ENCODE measurements at regions not wholly inside any gene's neighbourhood (a gene's known extent, or its start where the extent isn't known, plus 50 kb on each side); places are given as distances from the start of the nearest gene placed in this dataset.
A peak's percentile ranks its signal among the peaks of the same experiment; 100 is the strongest.

DNA sequence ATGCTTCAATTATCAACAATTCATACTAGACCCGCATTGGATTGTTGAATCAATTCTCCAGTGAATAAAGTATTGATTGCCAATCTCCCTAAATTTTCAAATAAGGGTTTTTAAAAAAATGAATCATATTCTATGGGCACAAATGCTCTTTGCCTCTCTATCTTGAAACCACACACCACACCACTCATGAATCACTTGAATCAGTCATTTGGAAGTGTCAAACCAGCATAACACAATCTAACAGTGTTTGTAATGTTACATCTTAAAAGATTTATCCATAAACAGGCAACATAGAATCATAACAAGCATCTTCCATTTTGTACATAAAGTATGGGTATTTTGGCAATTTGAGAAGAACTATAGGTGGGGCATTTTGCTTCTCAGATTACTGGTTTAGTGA is 219.5 kb upstream of the MIR17HG start:
- DNase-seq (ENCODE audit: low read depth in 2 of 2): no peak

DNA sequence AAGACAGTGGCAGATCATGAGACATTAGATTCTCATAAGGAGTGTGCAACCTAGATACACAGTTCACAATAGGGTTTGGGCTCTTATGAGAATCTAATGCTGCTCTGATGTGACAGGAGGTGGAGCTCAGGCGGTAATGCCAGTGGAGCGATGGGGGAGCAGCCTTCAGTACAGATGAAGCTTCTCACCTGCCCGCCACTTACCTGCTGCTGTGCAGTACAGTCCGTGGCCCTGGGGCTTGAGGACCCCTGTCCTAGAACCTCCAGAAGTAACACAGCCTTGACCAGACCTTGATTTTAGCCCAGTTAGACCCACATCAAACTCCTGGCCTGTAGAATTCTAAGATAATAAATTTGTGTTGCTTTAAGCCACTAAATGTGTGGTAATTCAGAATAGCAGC is 215.1 kb upstream of the MIR17HG start:
- DNase-seq (ENCODE audit: low read depth in 2 of 2): no peak

DNA sequence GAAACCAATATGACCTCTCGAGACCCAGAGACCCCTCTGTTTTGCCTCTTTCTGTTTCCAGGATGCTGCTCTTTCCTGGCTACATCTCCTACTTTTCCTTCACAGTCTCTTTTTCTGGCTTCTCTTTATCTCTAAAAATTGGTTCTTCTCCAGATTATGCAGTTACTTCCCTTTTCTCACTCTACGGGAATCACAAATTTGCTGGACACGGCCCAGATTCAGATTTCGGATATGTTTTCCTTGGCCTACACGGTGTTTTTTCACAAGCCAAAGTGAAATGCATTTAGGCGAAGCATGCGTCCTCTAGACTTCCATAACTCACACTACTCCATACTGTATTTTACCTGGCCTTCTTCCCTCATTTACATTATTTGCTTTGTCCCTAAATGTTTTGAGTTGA is 214.7 kb upstream of the MIR17HG start:
- no peak for DNase-seq (ENCODE audit: low read depth in 2 of 2)

DNA sequence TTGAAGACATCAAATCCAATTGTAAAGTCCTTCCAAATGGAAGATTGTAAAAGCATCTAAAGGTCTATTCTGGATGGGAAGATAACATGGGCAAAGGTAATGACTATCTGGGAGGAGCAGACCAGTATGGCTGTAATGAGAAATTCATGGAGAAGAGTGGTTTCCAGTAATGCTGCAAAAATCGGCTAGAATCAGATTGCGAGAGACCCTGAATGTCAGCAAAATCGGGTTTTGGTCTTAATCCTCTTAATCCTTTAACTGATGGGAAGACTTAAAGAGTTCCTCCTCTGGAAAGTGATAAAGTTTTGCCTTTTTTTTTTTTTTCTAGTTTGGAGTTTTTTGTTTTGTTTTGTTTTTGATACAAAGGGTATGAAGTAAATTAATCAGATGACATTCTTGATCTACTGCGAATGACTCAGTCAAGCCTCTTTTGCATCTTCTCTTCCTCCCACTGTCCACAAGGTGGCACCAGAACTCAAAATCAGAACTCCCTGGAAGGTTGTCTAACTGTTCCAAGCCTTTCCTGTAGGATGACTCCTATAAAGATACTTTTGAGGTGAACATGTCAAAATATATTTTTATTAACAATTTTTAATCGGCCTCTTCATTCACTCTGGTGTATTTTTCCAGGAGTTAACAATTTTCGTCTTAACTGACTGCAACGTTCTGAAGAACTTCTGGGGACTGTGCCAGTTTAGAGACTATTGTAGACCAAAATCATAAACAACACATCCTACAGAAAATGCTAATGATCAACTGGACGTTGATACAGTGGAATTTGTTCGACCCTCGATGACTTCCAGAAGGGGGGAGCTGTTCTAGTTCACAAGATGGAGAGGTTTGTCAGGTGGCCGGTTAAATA is 213.3 kb upstream of the MIR17HG start:
- DNase-seq (ENCODE audit: low read depth in 2 of 2): peak in 1 of 2 donors; percentile 9

DNA sequence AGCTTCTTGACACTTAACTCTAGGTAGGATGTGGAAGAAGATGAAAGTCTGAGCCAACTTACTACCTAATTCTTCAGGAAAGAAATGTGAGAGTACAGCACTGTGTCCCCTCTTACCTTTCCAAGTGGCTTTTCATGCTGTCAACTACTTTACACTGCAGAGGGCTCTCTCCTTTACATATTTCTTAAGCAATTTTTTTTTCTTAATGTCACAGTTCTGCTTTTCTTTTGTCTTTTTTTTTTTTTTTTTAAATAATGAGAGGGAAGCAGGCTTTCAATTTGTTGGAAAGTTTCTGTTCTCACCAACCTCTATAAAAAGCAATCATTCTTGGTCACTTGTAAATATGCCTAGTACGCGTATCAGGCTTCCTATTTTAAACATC is 212.7 kb upstream of the MIR17HG start:
- no peak for DNase-seq (ENCODE audit: low read depth in 2 of 2)

DNA sequence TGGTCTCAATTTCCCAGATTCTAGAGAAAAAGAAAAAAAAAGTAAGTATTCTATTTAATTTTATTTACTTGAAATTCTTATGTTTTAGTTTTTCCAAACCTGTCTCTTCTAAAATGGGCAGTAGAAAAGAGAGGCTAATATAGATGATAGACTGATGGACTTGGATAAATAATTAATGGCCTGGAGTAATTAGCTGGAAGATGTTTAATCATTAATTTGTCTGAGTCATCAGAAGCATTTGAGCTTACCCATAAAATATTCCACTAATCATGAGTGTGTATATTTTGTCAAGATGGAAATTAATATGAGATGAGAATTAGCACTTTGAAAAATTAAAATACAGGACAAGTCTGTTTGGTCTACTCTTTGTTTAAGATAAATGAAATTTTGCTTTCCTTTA is 212.1 kb upstream of the MIR17HG start:
- DNase-seq (ENCODE audit: low read depth in 2 of 2): no peak

DNA sequence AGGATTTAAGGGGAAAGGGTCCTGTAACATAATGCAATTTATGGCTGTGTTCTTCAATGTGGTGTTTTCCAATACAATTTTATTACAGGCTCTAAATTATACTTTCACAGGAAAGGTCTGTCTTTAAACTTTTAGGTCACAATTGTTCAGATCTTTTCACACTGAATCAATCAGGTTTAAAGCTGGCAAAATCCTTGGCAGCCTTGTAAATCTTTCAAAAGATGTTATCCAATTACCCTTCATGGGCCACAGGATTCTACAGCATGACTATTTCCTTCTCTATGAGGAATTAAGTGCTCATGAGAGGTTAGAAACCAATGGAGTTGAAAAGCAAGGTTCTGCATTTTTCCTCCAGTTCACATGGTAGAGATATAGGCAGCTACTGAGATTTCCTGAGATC is 211.5 kb upstream of the MIR17HG start:
- no peak for DNase-seq (ENCODE audit: low read depth in 2 of 2)

DNA sequence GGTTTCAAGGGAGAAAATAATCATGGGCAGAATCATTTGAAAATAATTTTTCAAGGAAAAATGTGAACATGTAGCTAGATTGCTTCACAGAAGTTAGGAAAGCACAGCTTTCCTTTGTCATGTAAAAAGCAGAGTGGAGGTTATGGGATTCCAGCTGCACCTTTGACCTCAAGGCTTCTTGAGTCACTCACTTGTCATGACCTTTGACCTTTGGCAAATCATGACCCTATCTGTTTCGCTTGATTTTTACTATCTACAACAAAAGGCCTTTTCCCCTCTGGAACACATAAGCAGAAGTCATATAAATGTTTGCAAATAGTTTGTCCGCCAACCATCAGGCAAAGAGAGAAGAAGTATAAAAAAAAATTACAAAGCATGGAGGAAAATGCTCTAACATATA is 210.7 kb upstream of the MIR17HG start:
- DNase-seq (ENCODE audit: low read depth in 2 of 2): no peak

DNA sequence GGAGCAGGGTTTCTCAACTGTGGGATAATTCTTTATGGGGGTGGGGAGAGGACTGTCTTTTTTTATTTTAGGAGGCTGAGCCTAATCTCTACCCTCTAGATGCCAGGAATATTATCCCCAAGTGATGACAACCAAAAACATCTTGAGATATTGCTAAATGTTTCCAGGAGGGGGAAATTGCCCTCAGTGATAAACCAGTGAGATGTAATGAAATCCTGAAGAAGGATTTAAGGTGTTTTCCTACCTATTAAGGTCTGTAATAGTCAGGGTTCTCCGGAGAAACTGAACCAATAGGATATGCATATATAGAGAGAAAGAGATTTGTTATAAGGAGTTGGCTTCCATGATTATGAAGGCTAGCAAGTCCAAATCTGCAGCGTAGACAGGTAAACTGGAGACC is 208.3 kb upstream of the MIR17HG start:
- DNase-seq (ENCODE audit: low read depth in 2 of 2): no peak

DNA sequence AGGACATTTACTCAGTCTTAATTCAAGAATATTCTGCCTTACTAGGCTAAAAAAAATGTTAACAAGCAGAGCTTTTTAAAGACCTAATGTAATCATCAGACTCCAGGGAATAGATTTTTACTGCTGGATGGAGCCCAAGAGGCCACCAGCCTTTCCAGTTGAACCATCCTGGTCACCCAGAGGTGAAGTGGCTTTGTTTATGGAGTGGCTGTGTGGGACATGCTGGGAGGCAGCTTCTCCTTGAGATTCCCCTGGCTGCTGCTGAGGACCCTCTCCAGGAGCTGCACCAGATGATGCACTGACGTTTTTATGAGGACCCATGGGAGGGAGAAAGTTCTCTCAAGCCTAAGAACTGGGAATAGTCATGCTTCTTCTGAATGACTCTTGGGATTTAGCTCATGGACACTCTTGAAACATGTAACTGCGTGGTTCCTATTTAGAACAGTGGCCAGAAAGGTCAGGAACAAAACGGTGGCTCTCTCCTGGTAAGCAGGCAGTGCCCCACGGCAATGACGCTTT is 205.9 kb upstream of the MIR17HG start:
- DNase-seq (ENCODE audit: low read depth in 2 of 2): no peak

DNA sequence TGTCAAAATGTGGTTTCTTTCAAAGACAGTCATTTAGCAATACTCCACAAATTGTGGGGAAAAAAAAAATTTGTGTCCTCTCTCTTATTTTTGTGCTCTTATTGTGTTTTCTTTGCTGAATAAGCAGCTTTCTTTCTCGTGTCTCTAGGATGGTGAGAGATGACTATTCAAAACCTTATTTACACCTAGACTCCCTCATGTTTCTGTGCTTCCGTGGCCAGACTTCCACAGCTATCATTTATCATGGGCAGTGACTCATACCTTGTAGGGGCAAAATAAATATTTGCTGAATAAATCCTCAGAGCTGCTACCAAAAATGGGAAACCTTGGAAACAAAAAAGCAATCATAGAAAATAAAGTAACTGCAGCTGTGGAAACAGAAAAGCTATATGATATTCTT is 204.9 kb upstream of the MIR17HG start:
- no peak for DNase-seq (ENCODE audit: low read depth in 2 of 2)

DNA sequence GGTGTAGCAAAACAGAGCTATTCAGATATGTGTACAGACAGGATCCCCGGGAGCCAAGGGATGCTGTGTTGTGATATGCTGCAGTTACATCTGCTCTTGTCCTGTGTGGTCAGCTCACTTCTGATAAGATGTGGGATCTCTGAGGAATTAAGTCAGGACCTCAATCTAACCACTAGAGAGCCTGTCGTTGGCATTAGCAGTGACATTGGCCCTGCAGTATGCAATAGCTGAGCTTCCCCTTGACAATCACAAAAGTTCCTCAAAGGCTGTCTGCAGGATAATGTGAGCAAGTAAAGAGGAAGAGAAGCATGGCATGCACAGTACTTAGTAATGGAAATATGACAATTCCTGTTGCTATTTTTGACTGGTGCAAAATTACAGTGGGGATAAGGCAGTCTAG is 203.4 kb upstream of the MIR17HG start:
- DNase-seq (ENCODE audit: low read depth in 2 of 2): no peak

DNA sequence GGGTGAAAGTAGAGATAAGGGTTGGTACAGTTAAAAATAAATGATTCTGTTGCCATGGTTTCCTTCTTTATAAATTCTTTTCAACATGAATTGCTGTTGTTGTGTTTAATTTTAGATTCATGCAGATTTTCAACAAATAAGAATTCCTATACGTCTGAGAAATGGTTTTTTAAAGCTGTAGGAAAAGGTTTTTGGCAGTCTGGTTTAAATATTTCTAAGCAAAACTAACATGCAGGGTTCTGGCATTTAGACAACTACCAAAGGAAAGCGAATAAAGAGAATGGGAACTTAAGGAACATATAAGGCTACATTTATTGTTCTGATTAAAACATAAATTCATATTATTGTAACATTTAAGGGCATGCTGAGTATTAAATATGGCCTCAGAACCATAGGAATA is 203.0 kb upstream of the MIR17HG start:
- no peak for DNase-seq (ENCODE audit: low read depth in 2 of 2)

DNA sequence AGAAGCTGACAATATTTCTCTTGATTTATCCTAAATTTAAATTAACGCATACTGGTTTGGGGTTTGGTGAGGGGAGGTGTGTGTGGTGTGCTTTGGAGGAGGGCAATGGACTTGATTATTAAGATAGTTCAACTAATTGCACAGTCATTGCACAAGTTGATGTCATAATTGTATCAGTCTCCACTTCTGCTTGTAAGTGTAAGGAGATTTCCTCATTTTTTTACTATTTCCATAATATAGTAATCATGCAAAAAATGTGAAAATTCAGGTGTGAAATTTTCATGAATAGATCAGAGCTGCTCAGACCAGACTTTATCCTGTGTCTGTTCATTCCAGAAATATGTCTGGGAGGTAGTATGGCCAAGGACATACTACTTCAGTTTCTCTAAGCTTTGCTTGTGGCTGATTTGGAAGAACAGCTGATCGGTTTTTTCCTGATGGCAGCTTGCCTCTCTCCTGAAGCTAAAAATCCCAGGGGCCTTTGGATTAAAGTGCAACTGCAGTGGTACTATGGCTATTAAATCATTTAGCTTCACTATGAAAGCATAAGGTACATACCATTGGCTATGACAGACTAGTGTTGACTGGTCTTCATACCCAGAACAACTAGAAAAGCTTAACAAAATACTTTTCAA is 201.8 kb upstream of the MIR17HG start:
- DNase-seq (ENCODE audit: low read depth in 2 of 2): no peak

DNA sequence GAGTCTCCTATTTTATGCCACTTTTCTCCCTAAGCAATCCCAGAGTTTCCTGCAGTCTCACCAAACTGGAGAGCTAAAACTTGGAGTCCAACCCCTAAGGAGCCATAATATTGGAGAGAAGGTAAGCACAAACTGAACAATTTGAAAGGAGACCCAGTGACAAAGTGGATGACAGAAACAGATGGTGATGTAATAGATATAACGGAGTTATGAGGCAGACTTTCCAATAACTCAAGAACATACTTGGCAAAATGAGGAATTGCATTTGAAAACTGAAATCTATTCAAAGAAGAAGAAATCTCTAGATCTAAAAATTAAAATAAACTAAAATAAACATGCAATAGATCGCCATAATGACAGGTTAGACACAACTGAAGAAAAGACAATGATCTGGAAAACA is 200.9 kb upstream of the MIR17HG start:
- no peak for DNase-seq (ENCODE audit: low read depth in 2 of 2)

DNA sequence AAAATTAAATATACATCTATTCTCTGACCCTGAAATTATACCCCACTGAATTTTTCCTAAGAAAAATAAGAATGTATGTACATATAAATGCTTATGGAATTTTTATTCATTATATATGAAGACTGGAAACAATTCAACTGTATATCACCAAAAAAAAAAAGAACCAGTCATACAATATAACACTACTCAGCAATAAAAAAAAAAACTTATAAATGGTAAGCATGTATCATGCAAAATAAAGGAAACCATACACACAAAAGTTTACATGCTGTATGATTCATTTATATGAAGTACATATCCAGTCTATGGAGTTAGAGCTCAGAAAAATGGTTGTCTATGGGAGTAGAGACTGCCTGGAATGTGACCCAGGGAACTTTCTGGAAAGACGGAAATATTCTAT is 199.4 kb upstream of the MIR17HG start:
- no peak for DNase-seq (ENCODE audit: low read depth in 2 of 2)

DNA sequence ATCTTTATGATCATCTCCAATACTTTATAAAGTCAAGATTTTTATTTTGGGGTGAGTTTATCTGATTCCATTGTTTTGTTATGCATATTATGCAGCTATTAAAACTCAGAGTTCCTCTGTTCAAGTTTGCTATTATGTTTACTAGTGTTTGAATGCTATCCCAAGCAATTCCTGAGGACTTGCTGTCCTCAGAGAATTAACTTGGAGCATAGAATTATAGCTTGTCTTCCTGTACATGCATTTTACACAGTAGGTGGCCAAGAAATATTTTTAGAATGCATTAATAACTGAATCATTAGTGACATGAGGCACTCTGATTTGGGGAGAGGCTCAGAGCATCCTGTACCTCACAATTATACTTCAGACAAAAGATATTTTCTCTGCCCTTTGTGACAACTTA is 195.6 kb upstream of the MIR17HG start:
- no peak for DNase-seq (ENCODE audit: low read depth in 2 of 2)

DNA sequence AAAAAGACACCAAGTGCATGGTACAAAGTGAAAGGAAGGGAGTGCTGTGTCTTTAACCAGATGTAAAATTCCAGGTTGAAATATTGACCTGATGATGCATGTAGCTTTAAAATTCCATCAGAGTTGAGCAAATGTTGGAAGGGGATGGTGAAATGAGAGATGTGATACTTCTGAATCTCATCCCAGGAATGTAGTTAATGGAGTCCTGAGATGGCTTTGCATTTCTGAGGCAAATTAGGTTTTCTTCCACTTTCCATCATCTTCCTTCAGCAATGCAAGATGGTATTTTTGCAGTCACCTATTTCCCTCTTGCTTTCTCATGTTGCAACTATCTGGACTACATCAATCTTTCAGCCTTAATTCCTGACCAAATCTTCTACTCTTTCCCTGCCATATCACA is 194.1 kb upstream of the MIR17HG start:
- DNase-seq (ENCODE audit: low read depth in 2 of 2): no peak

DNA sequence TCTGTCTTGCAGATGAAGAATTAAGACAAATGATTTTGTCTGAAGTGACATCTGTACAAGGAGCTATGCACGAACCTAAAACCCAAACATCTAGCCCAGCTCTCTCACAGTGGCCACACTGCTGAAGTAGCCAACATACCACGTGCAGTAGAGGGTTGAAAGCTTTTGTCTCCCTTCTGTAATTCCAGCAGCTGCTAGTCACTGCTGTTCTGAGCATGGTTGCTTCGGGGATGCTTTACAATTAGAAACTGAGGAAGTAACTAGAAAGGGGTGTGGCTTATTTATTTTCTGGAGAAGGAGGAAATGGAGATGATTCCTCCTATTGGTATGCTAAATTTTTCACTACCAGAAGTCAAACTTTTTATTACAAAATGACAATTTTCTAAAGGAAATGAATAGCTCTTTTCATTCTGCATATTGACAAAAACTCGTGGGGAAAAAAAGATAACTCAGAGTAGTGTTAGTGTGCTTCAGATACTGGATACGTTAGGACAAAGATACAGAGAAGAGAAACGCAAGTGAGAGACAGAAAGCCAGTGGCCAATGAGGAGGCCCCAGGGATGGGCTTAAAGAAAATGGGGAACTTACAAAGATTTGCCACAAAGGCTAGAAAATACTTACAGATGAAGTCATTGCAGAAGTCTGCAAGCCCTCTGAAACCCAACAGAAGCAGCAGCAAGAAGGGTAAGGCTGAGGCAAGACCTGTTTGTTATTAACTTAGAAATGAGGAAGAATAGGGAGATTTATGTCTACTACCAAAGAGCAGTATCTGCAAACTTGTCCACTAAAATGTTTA is 192.7 kb upstream of the MIR17HG start:
- no peak for DNase-seq (ENCODE audit: low read depth in 2 of 2)

DNA sequence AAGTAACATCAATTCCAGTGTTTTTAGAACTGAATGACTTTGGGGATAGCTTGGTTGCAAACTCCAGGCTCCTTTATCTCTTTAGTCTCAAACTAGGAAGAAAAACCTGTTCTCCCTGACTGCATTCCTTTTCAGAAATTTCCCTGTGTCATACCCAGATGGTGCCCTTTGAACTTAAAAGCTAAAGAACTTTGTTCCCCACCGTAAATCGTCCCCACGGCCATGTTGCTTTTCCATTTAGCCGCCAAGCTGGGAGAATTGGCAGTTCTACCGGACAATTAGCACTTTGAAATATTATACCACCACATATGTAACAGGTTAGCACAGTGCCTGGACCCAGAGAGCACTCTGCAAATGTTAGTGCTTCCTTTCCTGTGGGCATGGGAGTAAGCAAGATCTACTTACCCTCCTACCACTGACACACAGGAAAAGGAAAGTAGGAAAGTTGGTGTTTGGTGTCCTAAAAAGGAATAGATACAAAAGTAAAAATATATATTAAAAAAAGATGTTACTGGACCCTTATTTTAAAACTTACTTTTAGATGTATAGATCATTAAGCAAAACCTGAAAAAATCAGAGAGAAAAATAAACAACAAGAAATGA is 191.9 kb upstream of the MIR17HG start:
- DNase-seq (ENCODE audit: low read depth in 2 of 2): no peak

DNA sequence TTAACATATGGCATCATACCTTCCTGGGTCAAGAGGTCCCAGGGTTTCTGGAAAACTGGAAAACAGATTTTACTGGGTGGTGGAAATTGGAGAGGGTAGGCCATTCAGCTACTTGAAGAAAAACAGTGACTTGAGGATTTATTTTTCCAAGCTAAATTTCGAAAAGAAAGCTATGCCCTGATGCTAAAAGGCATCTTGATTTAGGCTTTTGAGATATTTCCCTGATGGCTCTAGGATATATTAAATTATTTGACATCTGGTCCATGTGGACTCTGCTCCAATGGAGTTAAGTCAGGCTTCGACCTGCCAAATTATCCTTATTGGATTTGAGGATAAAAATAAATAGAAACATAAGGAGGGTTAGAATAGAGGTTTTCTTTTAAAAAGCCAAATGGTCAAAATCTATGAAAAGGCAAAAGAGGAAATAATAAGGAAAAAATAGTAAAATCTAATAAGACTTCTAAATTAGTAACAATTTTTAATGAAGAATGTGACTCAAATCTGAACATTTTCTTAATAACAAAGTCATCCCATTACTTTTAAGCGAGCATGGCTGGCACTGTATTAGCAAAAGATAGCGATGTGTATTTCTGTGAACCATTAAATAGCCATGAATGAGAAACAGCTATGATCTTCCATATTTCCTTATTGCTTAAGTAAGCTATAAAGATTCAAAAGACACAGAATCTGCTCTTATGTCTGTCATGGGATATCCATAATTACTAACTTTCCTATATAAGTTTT is 190.0 kb upstream of the MIR17HG start:
- DNase-seq (ENCODE audit: low read depth in 2 of 2): no peak

DNA sequence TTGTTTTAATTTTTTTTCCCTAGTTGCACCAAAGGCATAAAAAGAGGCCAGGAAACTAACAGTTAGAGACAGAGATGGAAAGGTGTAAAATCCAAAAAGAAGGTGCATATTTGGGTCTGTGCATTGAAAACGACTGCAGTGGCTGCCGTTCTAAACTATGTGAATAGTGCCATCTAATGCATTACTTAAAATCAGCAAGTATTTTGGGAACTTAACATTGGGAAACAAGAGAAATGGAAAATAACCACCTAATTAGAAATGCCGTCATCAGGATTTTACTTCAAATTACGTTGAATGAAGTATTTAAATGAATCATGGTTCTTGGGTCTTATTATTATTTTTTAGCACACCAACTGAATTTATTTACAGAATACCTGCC is 189.5 kb upstream of the MIR17HG start:
- no peak for DNase-seq (ENCODE audit: low read depth in 2 of 2)

Measured in stimulated activated CD4-positive, alpha-beta T cell treated with anti-CD3 and anti-CD28 coated beads, Interleukin-1b, Interleukin-23, amount 100 ng/mL, for 4 hours (primary cell).